WTC11 (cell line): ENCODE measurements at regions not wholly inside any gene's neighbourhood (a gene's known extent, or its start where the extent isn't known, plus 50 kb on each side); places are given as distances from the start of the nearest gene placed in this dataset.

Source experiments
- ATF3 ChIP-seq: sonication (generic); formaldehyde crosslinking; conservative IDR thresholded peaks from 2 replicates; pipeline ENCODE4 v1.8.1; 2022; ENCODE audit warnings: mild to moderate bottlenecking, missing genetic modification reagents
- CREM ChIP-seq: sonication (generic); formaldehyde crosslinking; IDR thresholded peaks from 2 replicates; pipeline ENCODE4 v1.8.1; 2022; ENCODE audit warnings: mild to moderate bottlenecking, missing genetic modification reagents, moderate library complexity
- CTCF ChIP-seq: fragments of 200-600 bp; IDR thresholded peaks from 2 replicates; pipeline ENCODE4 v1.8.0; 2022; ENCODE audit warnings: antibody characterized with exemption
- E2F5 ChIP-seq: sonication (generic); formaldehyde crosslinking; IDR thresholded peaks from 2 replicates; pipeline ENCODE4 v1.8.1; 2022; ENCODE audit warnings: mild to moderate bottlenecking, moderate library complexity, missing genetic modification reagents
- NR2C2 ChIP-seq: sonication (generic); formaldehyde crosslinking; IDR thresholded peaks from 2 replicates; pipeline ENCODE4 v1.8.0; 2022; ENCODE audit warnings: mild to moderate bottlenecking, missing genetic modification reagents
- STAT6 ChIP-seq: sonication (generic); formaldehyde crosslinking; conservative IDR thresholded peaks from 2 replicates; pipeline ENCODE4 v1.8.1; 2023; ENCODE audit warnings: mild to moderate bottlenecking, low read depth, missing genetic modification reagents, moderate library complexity
- ZNF121 ChIP-seq: sonication (generic); formaldehyde crosslinking; IDR thresholded peaks from 2 replicates; pipeline ENCODE4 v1.8.0; 2023; ENCODE audit warnings: missing genetic modification reagents
- ZNF263 ChIP-seq: sonication (generic); formaldehyde crosslinking; IDR thresholded peaks from 2 replicates; pipeline ENCODE4 v1.8.1; 2022; ENCODE audit warnings: low read depth, mild to moderate bottlenecking, moderate library complexity, missing genetic modification reagents
- TF ChIP-seq, protein P1 (sequence below): sonication (generic); formaldehyde crosslinking; IDR thresholded peaks from 2 replicates; pipeline ENCODE4 v1.8.0; 2022; ENCODE audit warnings: mild to moderate bottlenecking, missing genetic modification reagents
- TF ChIP-seq, protein P2 (sequence below): sonication (generic); formaldehyde crosslinking; IDR thresholded peaks from 2 replicates; pipeline ENCODE4 v1.8.1; 2022; ENCODE audit warnings: low read depth, missing genetic modification reagents, borderline replicate concordance

DNA sequence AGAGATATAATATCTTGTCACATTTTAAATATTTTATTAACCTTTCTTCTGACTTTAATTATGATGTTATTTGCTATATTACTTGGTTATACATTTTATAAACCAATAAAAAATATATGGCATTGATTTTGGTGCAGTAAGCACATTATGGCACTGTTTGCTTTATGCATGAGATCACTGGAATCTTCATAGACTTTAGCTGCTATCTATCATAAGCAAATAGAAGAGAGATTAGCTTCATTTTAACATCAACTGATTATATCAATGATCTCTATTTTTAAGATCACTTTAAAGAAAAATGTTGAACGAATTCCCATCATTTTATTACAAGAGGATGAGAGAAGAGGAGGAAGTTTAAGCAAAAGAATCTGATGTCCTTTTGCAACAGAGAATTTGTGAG lies 58.6 kb upstream of the CDK1 start:
- no peak for TF ChIP-seq STAT6 (CRISPR knock-in tag)
- TF ChIP-seq CTCF = no peak
- TF ChIP-seq NR2C2 = no peak
- no peak for TF ChIP-seq ATF3 (CRISPR knock-in tag)
- TF ChIP-seq, protein P1, sequence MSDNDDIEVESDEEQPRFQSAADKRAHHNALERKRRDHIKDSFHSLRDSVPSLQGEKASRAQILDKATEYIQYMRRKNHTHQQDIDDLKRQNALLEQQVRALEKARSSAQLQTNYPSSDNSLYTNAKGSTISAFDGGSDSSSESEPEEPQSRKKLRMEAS (CRISPR knock-in tag) = no peak
- TF ChIP-seq, protein P2, sequence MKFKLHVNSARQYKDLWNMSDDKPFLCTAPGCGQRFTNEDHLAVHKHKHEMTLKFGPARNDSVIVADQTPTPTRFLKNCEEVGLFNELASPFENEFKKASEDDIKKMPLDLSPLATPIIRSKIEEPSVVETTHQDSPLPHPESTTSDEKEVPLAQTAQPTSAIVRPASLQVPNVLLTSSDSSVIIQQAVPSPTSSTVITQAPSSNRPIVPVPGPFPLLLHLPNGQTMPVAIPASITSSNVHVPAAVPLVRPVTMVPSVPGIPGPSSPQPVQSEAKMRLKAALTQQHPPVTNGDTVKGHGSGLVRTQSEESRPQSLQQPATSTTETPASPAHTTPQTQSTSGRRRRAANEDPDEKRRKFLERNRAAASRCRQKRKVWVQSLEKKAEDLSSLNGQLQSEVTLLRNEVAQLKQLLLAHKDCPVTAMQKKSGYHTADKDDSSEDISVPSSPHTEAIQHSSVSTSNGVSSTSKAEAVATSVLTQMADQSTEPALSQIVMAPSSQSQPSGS = no peak
- no peak for TF ChIP-seq ZNF263
- no peak for TF ChIP-seq CREM (CRISPR knock-in tag)
- TF ChIP-seq E2F5 = no peak
- TF ChIP-seq ZNF121 = no peak
